Activated CD4-positive, alpha-beta T cell treated with anti-CD3 and anti-CD28 coated beads for 48 hours (primary cell): ENCODE measurements at regions not wholly inside any gene's neighbourhood (a gene's known extent, or its start where the extent isn't known, plus 50 kb on each side); places are given as distances from the start of the nearest gene placed in this dataset.

Experiments used
- DNase-seq: peaks from one replicate; pipeline ENCODE4 v3.0.0-alpha.2; 2020

GRCh38 chr5:58143727-58144126, 316.2 kb downstream of the PLK2 start:
- DNase-seq, result no peak

GRCh38 chr5:58143181-58143580, 316.7 kb downstream of the PLK2 start:
- DNase-seq, result no peak

GRCh38 chr5:58138791-58139190, 321.1 kb downstream of the PLK2 start:
- no peak for DNase-seq

- DNase-seq, result no peak
These were observed 323.5 kb downstream of the PLK2 start for GRCh38 chr5:58136406-58136805.

- DNase-seq, result no peak
These were observed 324.1 kb downstream of the PLK2 start for GRCh38 chr5:58135571-58136335.

- no peak for DNase-seq
These were observed 326.1 kb downstream of the PLK2 start for GRCh38 chr5:58133631-58134296.

GRCh38 chr5:58133216-58133615, 326.7 kb downstream of the PLK2 start:
- no peak for DNase-seq

GRCh38 chr5:58127255-58128220, 332.3 kb downstream of the PLK2 start:
- no peak for DNase-seq

- no peak for DNase-seq
These were observed 336.4 kb downstream of the PLK2 start for GRCh38 chr5:58123501-58123900.

GRCh38 chr5:58122848-58123392, 337.0 kb downstream of the PLK2 start:
- DNase-seq, result no peak

GRCh38 chr5:58122157-58122556, 337.7 kb downstream of the PLK2 start:
- no peak for DNase-seq

- DNase-seq, result no peak
These were observed 338.5 kb downstream of the PLK2 start for GRCh38 chr5:58121391-58121790.

GRCh38 chr5:58117542-58117941, 342.3 kb downstream of the PLK2 start:
- DNase-seq, result no peak

- no peak for DNase-seq
These were observed 343.5 kb downstream of the PLK2 start for GRCh38 chr5:58116346-58116745.

- DNase-seq, result no peak
These were observed 344.1 kb downstream of the PLK2 start for GRCh38 chr5:58115811-58116210.

GRCh38 chr5:58114324-58114723, 345.6 kb downstream of the PLK2 start:
- no peak for DNase-seq

GRCh38 chr5:58113172-58113571, 346.7 kb downstream of the PLK2 start:
- no peak for DNase-seq

- DNase-seq, result no peak
These were observed 351.4 kb downstream of the PLK2 start for GRCh38 chr5:58108511-58108910.

- no peak for DNase-seq
These were observed 352.2 kb downstream of the PLK2 start for GRCh38 chr5:58107704-58108103.

- DNase-seq, result no peak
These were observed 353.0 kb downstream of the PLK2 start for GRCh38 chr5:58106754-58107410.

GRCh38 chr5:58105836-58106235, 354.1 kb downstream of the PLK2 start:
- no peak for DNase-seq

- no peak for DNase-seq
These were observed 360.6 kb downstream of the PLK2 start for GRCh38 chr5:58099257-58099656.

GRCh38 chr5:58094031-58094430, 365.9 kb downstream of the PLK2 start:
- DNase-seq, result peak; percentile 19
